ENCODE measurements at regions not wholly inside any gene's neighbourhood (a gene's known extent, or its start where the extent isn't known, plus 50 kb on each side); places are given as distances from the start of the nearest gene placed in this dataset.
"Not testable (repeated sequence)": the region's sequence is repeated elsewhere in the genome, so short reads cannot be mapped to it uniquely, and the experiment has no call there.

GRCh38 chr3:194903447-194903846 lies 217.8 kb downstream of the FAM43A start:
- Mint-ChIP-seq H3K9me3 (peaks cover 9 to 24% of the 10 kb centered on the region in 2 donors), H3K36me3 (peaks cover 10 to 33% of the 10 kb centered on the region in 2 donors)
- not testable (repeated sequence) for DNase-seq (ENCODE audit: low spot score in 2 of 2); ATAC-seq; H3K27ac Mint-ChIP-seq

- not testable (repeated sequence) for ATAC-seq; H3K27ac Mint-ChIP-seq; DNase-seq (ENCODE audit: low spot score in 2 of 2)
- peaks cover 9 to 18% of the 10 kb centered on the region in 2 donors for H3K36me3 Mint-ChIP-seq
- peaks cover 9 to 13% of the 10 kb centered on the region in 2 donors for H3K9me3 Mint-ChIP-seq
These were observed 219.3 kb downstream of the FAM43A start for GRCh38 chr3:194904999-194905398.

- peaks cover 2 to 11% of the 10 kb centered on the region in 2 donors for H3K36me3 Mint-ChIP-seq
- H3K27ac Mint-ChIP-seq, result no peak overlapping the region
- DNase-seq (ENCODE audit: low spot score in 2 of 2) (no peak), ATAC-seq (no peak)
- H3K9me3 Mint-ChIP-seq, result peaks cover 2 to 6% of the 10 kb centered on the region in 2 donors
These were observed 220.0 kb downstream of the FAM43A start for GRCh38 chr3:194905696-194906095.

- Mint-ChIP-seq H3K36me3 (peaks cover 0 to 9% of the 10 kb centered on the region in 2 donors), H3K27ac (no peak overlapping the region), H3K9me3 (peaks cover 0 to 5% of the 10 kb centered on the region in 2 donors)
- ATAC-seq (peak in 1 of 2 donors; percentile 56), DNase-seq (ENCODE audit: low spot score in 2 of 2) (no peak)
These were observed 220.5 kb downstream of the FAM43A start for GRCh38 chr3:194906229-194906629.

- Mint-ChIP-seq H3K27ac (no peak overlapping the region), H3K36me3 (peaks cover 0 to 9% of the 10 kb centered on the region in 2 donors), H3K9me3 (peaks cover 0 to 5% of the 10 kb centered on the region in 2 donors)
- peak in 1 of 2 donors; percentile 68 for ATAC-seq
- no peak for DNase-seq (ENCODE audit: low spot score in 2 of 2)
These were observed 221.4 kb downstream of the FAM43A start for GRCh38 chr3:194906970-194907629.

GRCh38 chr3:194907811-194908210 lies 222.1 kb downstream of the FAM43A start:
- DNase-seq (ENCODE audit: low spot score in 2 of 2), result no peak
- Mint-ChIP-seq H3K27ac (no peak overlapping the region), H3K9me3 (no peaks in the 10 kb centered on the region), H3K36me3 (peaks cover 0 to 9% of the 10 kb centered on the region in 2 donors)
- peak in 1 of 2 donors; percentile 21 for ATAC-seq

- ATAC-seq (no peak), DNase-seq (ENCODE audit: low spot score in 2 of 2) (no peak)
- no peak overlapping the region for H3K27ac Mint-ChIP-seq
- H3K36me3 Mint-ChIP-seq, result peaks cover 0 to 6% of the 10 kb centered on the region in 2 donors
- no peaks in the 10 kb centered on the region for H3K9me3 Mint-ChIP-seq
These were observed 222.8 kb downstream of the FAM43A start for GRCh38 chr3:194908496-194908895.

- DNase-seq (ENCODE audit: low spot score in 2 of 2) (no peak), ATAC-seq (no peak)
- no peak overlapping the region for H3K27ac Mint-ChIP-seq
- peaks cover 0 to 1% of the 10 kb centered on the region in 2 donors for H3K36me3 Mint-ChIP-seq
- no peaks in the 10 kb centered on the region for H3K9me3 Mint-ChIP-seq
These were observed 223.3 kb downstream of the FAM43A start for GRCh38 chr3:194908972-194909371.

GRCh38 chr3:194910414-194910984 lies 224.8 kb downstream of the FAM43A start:
- Mint-ChIP-seq H3K36me3 (no peaks in the 10 kb centered on the region), H3K27ac (no peak overlapping the region), H3K9me3 (no peaks in the 10 kb centered on the region)
- DNase-seq (ENCODE audit: low spot score in 2 of 2), result no peak
- no peak for ATAC-seq

- DNase-seq (ENCODE audit: low spot score in 2 of 2) (no peak), ATAC-seq (no peak)
- Mint-ChIP-seq H3K27ac (no peak overlapping the region), H3K9me3 (peaks cover 0 to 9% of the 10 kb centered on the region in 2 donors), H3K36me3 (no peaks in the 10 kb centered on the region)
These were observed 227.6 kb downstream of the FAM43A start for GRCh38 chr3:194913316-194913715.

GRCh38 chr3:194924889-194925288 lies 239.2 kb downstream of the FAM43A start:
- not testable (repeated sequence) for H3K27ac Mint-ChIP-seq; DNase-seq (ENCODE audit: low spot score in 2 of 2); H3K9me3 Mint-ChIP-seq; ATAC-seq; H3K36me3 Mint-ChIP-seq

- peaks cover 0 to 5% of the 10 kb centered on the region in 2 donors for H3K9me3 Mint-ChIP-seq
- no peak overlapping the region for H3K27ac Mint-ChIP-seq
- H3K36me3 Mint-ChIP-seq, result no peaks in the 10 kb centered on the region
- ATAC-seq (no peak), DNase-seq (ENCODE audit: low spot score in 2 of 2) (no peak)
These were observed 239.9 kb downstream of the FAM43A start for GRCh38 chr3:194925614-194926013.

GRCh38 chr3:194928227-194928626 lies 242.5 kb downstream of the FAM43A start:
- no peak overlapping the region for H3K27ac Mint-ChIP-seq
- ATAC-seq, result no peak

GRCh38 chr3:194928831-194929577 lies 243.3 kb downstream of the FAM43A start:
- H3K27ac Mint-ChIP-seq, result no peak overlapping the region
- no peak for DNase-seq (ENCODE audit: low spot score in 2 of 2)
- no peak for ATAC-seq
- H3K9me3 Mint-ChIP-seq, result no peaks in the 10 kb centered on the region
- H3K36me3 Mint-ChIP-seq, result no peaks in the 10 kb centered on the region

More at GRCh38 chr3:194928227-194928626, 242.5 kb downstream of the FAM43A start:
- no peak for DNase-seq (ENCODE audit: low spot score in 2 of 2)
- Mint-ChIP-seq H3K36me3 (no peaks in the 10 kb centered on the region), H3K9me3 (no peaks in the 10 kb centered on the region)

- Mint-ChIP-seq H3K36me3 (no peaks in the 10 kb centered on the region), H3K27ac (no peak overlapping the region), H3K9me3 (no peaks in the 10 kb centered on the region)
- no peak for ATAC-seq
- no peak for DNase-seq (ENCODE audit: low spot score in 2 of 2)
These were observed 243.9 kb downstream of the FAM43A start for GRCh38 chr3:194929578-194929960.

GRCh38 chr3:194930377-194931204 lies 244.9 kb downstream of the FAM43A start:
- Mint-ChIP-seq H3K27ac (no peak overlapping the region), H3K9me3 (no peaks in the 10 kb centered on the region), H3K36me3 (no peaks in the 10 kb centered on the region)
- ATAC-seq (no peak), DNase-seq (ENCODE audit: low spot score in 2 of 2) (no peak)

Data from activated naive CD4-positive, alpha-beta T cell treated with anti-CD3 and anti-CD28 coated beads, Interleukin-2, amount 50 U/mL, for 72 hours (primary cell).